ENCODE measurements at regions not wholly inside any gene's neighbourhood (a gene's known extent, or its start where the extent isn't known, plus 50 kb on each side); places are given as distances from the start of the nearest gene placed in this dataset.

- no peak for TF ChIP-seq POLR2AphosphoS5 (IDR thresholded peaks at IDR 0.05; ENCODE audit: low read depth, low read length)
- no peak for TF ChIP-seq POLR2A (IDR thresholded peaks at IDR 0.05; ENCODE audit: low read depth, low read length)
These were observed 115.8 kb downstream of the FZD1 start for GRCh38 chr7:91379991-91380390.

Measured in GM12892 (cell line).